GM13977 (cell line): ENCODE measurements at regions not wholly inside any gene's neighbourhood (a gene's known extent, or its start where the extent isn't known, plus 50 kb on each side); places are given as distances from the start of the nearest gene placed in this dataset.

ENCODE experiments used
- DNase-seq: peaks from one replicate; pipeline ENCODE4 v3.0.0; 2012; ENCODE audit warnings: low spot score
- CTCF ChIP-seq: IDR thresholded peaks from 2 replicates; pipeline ENCODE4 v1.5.1; 2012; ENCODE audit warnings: mild to moderate bottlenecking, control low read depth; ENCODE audit not compliant: insufficient read depth; ENCODE audit errors: extremely low read depth, missing control alignments
- in situ Hi-C: fragments of 300-500 bp; cut with MboI; formaldehyde crosslinking; loops from one replicate; pipeline ENCODE4 v1.12.0; 2022; ENCODE audit warnings: low sequenced_read_pairs, low pct_unique_long_range_greater_than_20kb, mixed read lengths, inconsistent platforms; ENCODE audit not compliant: unreplicated experiment

- in situ Hi-C loops, result no loop called here
- no peak for DNase-seq
- no peak for TF ChIP-seq CTCF
Observed at GRCh38 chr2:160968183-160968582, 192.0 kb upstream of the TANK start.

- in situ Hi-C loops, result no loop called here
- peak; percentile 58 for TF ChIP-seq CTCF
- DNase-seq, result no peak
Observed at GRCh38 chr2:160970052-160970965, 189.9 kb upstream of the TANK start.

- no peak for TF ChIP-seq CTCF
- DNase-seq, result no peak
- in situ Hi-C loops, result no loop called here
Observed at GRCh38 chr2:160973991-160974390, 186.2 kb upstream of the TANK start.

- in situ Hi-C loops, result no loop called here
- DNase-seq, result no peak
- TF ChIP-seq CTCF, result no peak
Observed at GRCh38 chr2:160974803-160975202, 185.4 kb upstream of the TANK start.

- no peak for DNase-seq
- TF ChIP-seq CTCF, result no peak
- in situ Hi-C loops, result no loop called here
Observed at GRCh38 chr2:160976797-160977196, 183.4 kb upstream of the TANK start.

GRCh38 chr2:160977376-160977775 is 182.9 kb upstream of the TANK start:
- TF ChIP-seq CTCF, result no peak
- DNase-seq, result no peak
- in situ Hi-C loops, result no loop called here
